ENCODE measurements at regions not wholly inside any gene's neighbourhood (a gene's known extent, or its start where the extent isn't known, plus 50 kb on each side); places are given as distances from the start of the nearest gene placed in this dataset.
"Not testable (repeated sequence)": the region's sequence is repeated elsewhere in the genome, so short reads cannot be mapped to it uniquely, and the experiment has no call there.

GRCh38 chr1:184183919-184184318 lies 132.4 kb downstream of the TSEN15 start (continued):
- TF ChIP-seq CTCF (IDR thresholded peaks at IDR 0.05; ENCODE audit: control extremely low read depth in 1 of 3, insufficient read depth in 1 of 3, low read depth in 1 of 3, low read length in 3 of 3), result no peak
- TF ChIP-seq RAD21 (IDR thresholded peaks at IDR 0.05 in 1 of 2, conservative IDR thresholded peaks at IDR 0.05 in 1 of 2; ENCODE audit: low read depth in 2 of 2, low read length in 2 of 2), result no peak
- no peak for TF ChIP-seq E2F6 (IDR thresholded peaks at IDR 0.05)

GRCh38 chr1:184184614-184185013 lies 133.1 kb downstream of the TSEN15 start:
- H3K4me1 ChIP-seq (replicated peaks in 1 of 4; ENCODE audit: control insufficient read depth in 3 of 4, insufficient read depth in 4 of 4, low read length in 3 of 4); H3K9me3 ChIP-seq (ENCODE audit: insufficient read depth in 2 of 2, low read depth in 1 of 2, low read length in 1 of 2); H2AFZ ChIP-seq (ENCODE audit: low read length); H3K79me1 ChIP-seq (ENCODE audit: low read depth, low read length); H3K9ac ChIP-seq (replicated peaks in 1 of 4; ENCODE audit: extremely low read depth in 1 of 4, low read depth in 3 of 4, low read length in 3 of 4); H2BK12ac ChIP-seq (ENCODE audit: low read depth, low read length); H3K27me3 ChIP-seq (replicated peaks in 1 of 4; ENCODE audit: control insufficient read depth in 3 of 4, extremely low read depth in 1 of 4, insufficient read depth in 3 of 4, low read length in 3 of 4); H4K5ac ChIP-seq (ENCODE audit: insufficient read length, low read depth, low read length); H2BK120ac ChIP-seq (replicated peaks; ENCODE audit: low read depth, low read length); H3K56ac ChIP-seq (replicated peaks; ENCODE audit: insufficient read length, low read depth, low read length); FAIRE-seq; H4K91ac ChIP-seq (replicated peaks; ENCODE audit: insufficient read length, low read length); H4K20me1 ChIP-seq (replicated peaks in 1 of 2; ENCODE audit: control insufficient read depth in 1 of 2, insufficient read depth in 2 of 2, low read length in 2 of 2); H3K4me3 ChIP-seq (ENCODE audit: extremely low read depth in 1 of 4, insufficient read depth in 2 of 4, low read depth in 3 of 4, low read length in 4 of 4); H3K23me2 ChIP-seq (ENCODE audit: low read depth, low read length); H3K36me3 ChIP-seq (ENCODE audit: control insufficient read depth in 2 of 4, insufficient read depth in 4 of 4, low read length in 3 of 4); H4K8ac ChIP-seq (ENCODE audit: extremely low read depth, insufficient read depth, low read length); POLR2A ChIA-PET (ENCODE audit: partially characterized antibody); H3K79me2 ChIP-seq (ENCODE audit: control insufficient read depth in 1 of 2, insufficient read depth in 2 of 2, low read length in 2 of 2); H3K23ac ChIP-seq (ENCODE audit: insufficient read length); H2BK15ac ChIP-seq (ENCODE audit: low read length); H2AK5ac ChIP-seq (ENCODE audit: low read depth, low read length); H2BK5ac ChIP-seq (ENCODE audit: low read depth, low read length); H3K18ac ChIP-seq (ENCODE audit: extremely low read depth, low read length); H2BK20ac ChIP-seq (ENCODE audit: low read length); H3K14ac ChIP-seq (ENCODE audit: insufficient read length); H3K27ac ChIP-seq (ENCODE audit: low read depth, low read length); H3K4me2 ChIP-seq (ENCODE audit: insufficient read depth in 1 of 2, low read depth in 2 of 2, low read length in 2 of 2); H3K4ac ChIP-seq (replicated peaks; ENCODE audit: insufficient read length, low read depth, low read length); DNase-seq (ENCODE audit: low read depth in 1 of 2, low spot score in 2 of 2): not testable (repeated sequence)
- 94% methylated on average over 3 of the region's 3 CpGs; no CpG with 5 or more reads in 1 of the 2 experiments for whole genome bisulfite sequencing, 2 experiments (ENCODE audit: extremely low coverage in 1 of 2, insufficient coverage in 1 of 2, insufficient read length in 1 of 2, insufficient replicate concordance in 2 of 2, low coverage in 1 of 2, low lambda C conversion rate in 2 of 2, missing lambda C conversion rate in 1 of 2)
- CTCF ChIA-PET (ENCODE audit: partially characterized antibody), result interaction anchor here (1.7 kb wide), 1 partner anchor 20 kb away, joined by 4 read pairs; no protein-coding TSS in a partner anchor
